ENCODE measurements at regions not wholly inside any gene's neighbourhood (a gene's known extent, or its start where the extent isn't known, plus 50 kb on each side); places are given as distances from the start of the nearest gene placed in this dataset.
"Not testable (repeated sequence)": the region's sequence is repeated elsewhere in the genome, so short reads cannot be mapped to it uniquely, and the experiment has no call there.

DNA sequence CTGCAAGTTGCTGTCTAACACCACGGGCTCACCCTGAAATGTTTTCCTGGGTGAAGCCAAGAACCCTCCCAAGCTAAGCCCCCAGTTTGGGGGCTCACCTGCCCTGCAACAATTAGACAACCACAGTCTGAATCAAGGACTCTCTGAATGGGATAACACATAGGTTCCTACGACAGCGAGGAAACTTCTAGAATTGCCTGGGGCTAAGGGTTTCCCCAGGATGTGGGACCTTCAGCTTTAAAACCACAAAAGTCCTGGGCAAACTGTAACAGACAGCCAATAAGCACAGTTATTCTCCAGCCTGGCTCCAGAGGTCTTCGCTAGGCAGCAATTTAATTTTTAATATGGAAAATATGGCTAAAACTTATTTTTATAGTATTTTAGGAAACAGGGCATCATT is 162.6 kb downstream of the PRKX start:
- DNase-seq: no peak

GRCh38 chrX:3550160-3550751 is 163.2 kb downstream of the PRKX start:
- DNase-seq: no peak

DNA sequence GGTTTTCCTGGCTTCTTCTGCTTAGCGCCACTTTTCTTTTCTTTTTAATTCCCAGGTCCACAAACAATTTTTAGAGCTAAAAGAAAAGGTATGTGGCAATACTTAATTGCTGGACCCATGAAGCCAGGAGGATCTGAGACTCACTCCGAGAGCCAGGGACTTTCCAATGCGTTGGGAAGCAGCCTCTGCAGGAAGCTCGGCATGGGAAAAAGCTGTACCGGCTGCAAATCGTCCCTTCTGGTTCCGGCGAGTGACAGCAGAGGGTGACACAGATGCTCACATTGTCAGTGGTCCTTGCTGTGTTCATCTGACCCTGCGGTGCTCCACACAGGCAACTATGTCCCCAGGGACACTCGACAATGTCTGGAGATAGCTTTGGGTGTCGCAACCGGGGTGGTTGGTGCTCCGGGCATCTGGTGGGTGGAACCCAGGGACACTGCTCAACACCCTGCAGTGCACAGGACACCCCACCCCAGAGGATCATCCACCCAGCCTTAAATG is 164.0 kb downstream of the PRKX start:
- DNase-seq: no peak

DNA sequence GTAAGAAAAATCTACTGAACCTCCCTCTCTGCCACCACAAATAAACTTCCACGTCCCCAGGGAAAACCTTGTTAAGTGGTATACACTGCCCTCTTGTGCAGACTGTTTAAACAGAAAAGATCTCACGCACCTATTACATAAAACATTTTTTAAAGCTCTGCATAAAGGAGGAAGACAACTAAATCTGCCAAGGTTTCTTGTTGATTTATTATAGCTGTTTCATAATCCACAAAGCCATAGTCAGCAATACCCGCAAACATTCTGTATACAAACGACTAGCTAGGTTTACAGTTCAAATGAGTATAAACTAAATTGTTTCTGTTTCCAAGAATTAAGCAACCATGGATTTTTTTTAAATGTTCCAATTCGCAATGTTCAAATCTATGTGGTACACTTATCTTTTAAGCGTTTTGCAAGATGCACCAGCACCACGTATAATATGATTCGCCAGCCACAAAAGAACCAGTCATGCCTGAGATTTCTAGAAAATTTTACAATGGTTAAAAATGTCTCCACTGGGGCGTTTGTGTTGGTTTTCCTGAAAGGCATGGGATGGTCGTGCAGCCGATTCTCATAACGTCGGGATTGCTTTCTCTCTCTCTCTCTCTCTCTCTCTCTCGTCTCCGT is 164.6 kb downstream of the PRKX start:
- no peak for DNase-seq

DNA sequence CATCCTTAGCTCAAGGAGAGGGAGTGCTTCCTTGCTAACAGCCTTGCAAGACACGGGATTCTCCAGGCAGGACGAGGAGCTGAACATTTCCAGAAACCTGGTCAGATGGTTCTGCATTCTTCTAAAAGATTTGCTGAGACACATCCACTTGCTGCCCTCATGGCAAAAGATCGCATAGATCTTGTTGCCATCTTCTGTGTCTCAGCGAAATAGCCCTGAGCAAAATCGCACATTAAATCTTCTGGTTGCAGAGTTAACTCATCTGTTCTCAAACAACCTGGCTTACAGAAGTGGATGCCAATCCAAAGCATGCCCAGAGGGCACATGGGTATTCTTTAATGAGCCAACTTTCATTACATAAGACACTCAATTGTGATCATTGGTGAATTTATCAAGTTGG is 167.5 kb downstream of the PRKX start:
- no peak for DNase-seq

DNA sequence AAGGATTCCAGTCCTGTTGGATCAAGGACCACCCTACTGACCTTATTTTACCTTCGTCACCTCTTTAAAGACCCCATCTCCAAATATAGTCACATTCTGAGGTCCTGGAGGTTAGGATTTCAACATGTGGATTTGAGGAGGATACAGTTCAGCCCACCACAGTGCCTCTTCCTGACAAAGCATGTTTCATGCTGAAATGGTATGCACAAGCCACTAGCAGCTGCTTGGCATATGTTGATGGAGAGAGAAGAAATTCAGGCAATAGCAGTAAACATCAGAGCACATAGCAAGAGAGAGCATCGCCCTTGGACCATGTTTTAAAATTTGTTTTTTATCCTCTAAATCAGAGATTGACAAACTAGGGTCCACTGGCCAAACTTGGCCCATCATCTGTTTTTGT is 172.1 kb downstream of the PRKX start:
- no peak for DNase-seq

- no peak for DNase-seq
Observed at GRCh38 chrX:3540105-3540504, 173.3 kb downstream of the PRKX start.

DNA sequence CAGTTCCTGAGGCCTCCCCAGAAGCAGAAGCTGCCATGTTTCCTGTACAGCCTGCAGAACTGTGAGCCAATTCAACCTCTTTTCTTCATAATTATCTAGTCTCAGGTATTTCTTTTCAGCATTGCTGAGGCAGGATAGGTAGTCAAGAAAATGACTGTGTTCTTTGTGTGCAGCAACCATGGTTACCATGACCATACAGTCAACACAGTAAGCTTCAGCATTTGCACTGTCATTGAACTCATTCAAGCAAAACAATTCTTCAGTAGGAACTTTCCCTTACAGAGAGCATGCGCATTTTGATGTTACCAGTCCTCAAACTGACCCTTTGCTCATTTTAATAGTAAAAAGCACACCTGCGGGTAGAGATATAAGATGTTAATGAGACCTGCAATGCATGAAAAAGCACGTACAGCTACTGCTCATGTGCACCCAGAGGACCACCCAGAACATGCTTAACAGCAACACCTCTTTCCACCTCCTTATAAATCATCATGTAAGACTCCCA is 180.8 kb downstream of the PRKX start:
- no peak for DNase-seq

DNA sequence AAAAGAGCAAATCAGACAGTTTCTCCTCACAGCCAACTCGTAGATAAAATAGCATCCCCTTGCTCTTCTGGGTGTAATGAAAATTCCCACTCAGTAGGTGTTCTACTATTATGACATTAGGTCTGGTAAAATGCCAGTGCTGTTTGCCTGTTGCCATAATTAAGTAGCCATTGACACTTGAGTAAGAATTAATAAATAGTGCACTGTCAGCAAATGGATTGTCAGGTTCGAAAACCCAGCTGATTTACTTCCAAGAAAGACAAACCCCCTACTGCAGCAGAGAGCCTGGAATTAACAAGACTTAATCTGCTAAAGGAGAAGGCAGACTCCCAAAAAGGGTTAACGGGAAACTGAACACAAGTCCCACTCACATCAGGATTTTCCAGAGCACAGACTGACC is 182.0 kb downstream of the PRKX start:
- not testable (repeated sequence) for DNase-seq

- no peak for DNase-seq
Observed at GRCh38 chrX:3529466-3530010, 183.1 kb upstream of the MXRA5 start.

- no peak for DNase-seq
Observed at GRCh38 chrX:3527811-3528210, 181.4 kb upstream of the MXRA5 start.

- no peak for DNase-seq
Observed at GRCh38 chrX:3527166-3527565, 180.7 kb upstream of the MXRA5 start.

DNA sequence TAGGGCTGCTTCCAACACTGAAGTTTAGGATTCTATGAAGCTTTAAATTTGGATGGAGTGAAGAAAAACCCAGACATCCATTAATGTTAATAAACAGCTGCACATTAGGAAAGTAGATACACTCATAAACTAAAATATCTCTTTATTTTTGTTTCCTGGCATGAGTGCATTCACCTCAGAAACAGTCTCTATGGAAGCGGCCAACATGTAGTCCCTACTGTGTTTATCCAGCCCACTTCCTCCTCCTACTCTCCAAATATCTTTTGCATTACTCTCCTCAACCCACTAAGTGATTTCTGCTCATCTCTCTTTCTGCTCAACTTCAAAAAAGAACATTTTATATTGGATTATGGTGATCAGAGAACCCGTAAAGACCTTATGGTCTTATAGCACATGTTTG is 180.3 kb upstream of the MXRA5 start:
- no peak for DNase-seq

GRCh38 chrX:3526071-3526470 is 179.6 kb upstream of the MXRA5 start:
- DNase-seq: no peak

DNA sequence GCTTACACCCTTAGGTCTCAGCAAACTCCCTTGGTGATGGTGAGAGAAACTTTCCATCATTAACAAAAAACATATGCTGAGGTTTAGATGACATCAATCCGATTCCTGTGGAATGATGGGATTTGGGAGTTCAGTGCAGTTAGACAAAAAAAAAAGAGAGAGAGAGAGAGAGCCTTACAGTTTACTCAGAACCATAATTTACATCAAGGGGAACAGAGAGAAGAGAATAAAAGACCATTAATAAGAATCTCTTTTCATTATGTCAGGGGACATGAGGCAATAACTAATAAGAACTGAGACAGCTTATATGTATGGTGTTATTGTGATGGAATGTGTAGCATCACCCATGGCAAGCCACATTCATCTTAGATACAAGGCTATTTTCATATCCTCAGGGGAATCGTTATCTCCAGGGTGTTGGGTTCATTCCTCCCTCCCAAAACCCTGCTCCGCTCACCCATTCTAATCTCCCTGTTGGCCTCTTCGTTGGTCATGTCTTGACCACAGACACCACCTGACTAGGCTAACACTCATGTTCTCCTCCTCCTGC is 175.7 kb upstream of the MXRA5 start:
- DNase-seq: no peak

GRCh38 chrX:3521396-3521795 is 174.9 kb upstream of the MXRA5 start:
- DNase-seq: no peak

GRCh38 chrX:3520982-3521381 is 174.5 kb upstream of the MXRA5 start:
- no peak for DNase-seq

- no peak for DNase-seq
Observed at GRCh38 chrX:3520458-3520857, 174.0 kb upstream of the MXRA5 start.

- DNase-seq: not testable (repeated sequence)
Observed at GRCh38 chrX:3519384-3519783, 172.9 kb upstream of the MXRA5 start.

DNA sequence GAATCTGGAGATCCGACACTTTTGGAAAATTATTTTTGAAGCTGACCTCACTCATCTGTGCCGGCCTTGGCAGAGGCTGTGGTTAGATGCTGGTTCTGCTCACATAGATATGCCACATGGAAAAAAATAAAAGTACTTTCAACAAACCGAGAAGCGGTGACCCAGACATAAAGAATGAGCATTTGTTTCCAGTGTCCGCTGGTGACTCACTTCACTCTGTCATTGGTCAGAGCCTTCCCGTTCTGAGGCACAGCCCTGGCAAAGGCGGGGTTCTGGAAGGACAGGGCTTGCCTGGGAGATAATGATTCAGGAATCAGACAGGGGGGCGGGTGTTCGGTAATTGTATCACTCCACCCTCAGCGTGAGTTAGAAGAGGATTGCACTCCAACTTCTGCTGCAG is 172.4 kb upstream of the MXRA5 start:
- DNase-seq: no peak

GRCh38 chrX:3516051-3516541 is 169.6 kb upstream of the MXRA5 start:
- DNase-seq: no peak

DNA sequence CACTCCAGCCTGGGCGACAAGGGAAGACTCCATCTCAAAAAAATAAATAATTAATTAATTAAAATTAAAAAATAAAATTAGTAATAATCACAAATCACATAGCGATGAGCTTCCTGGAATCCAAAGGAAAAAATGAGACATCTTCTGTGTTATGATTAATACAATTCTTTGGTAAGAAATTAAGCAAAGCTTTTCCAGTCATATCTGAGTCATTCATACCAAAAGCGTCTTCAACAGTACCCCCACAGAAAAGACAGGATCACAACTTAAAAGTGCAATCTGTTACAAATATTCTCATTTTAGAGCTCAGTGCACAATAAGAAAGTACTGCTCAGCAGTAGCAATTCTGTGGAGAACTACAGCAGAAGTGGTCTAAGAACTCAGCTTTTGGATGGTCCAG is 168.5 kb upstream of the MXRA5 start:
- DNase-seq: no peak

DNA sequence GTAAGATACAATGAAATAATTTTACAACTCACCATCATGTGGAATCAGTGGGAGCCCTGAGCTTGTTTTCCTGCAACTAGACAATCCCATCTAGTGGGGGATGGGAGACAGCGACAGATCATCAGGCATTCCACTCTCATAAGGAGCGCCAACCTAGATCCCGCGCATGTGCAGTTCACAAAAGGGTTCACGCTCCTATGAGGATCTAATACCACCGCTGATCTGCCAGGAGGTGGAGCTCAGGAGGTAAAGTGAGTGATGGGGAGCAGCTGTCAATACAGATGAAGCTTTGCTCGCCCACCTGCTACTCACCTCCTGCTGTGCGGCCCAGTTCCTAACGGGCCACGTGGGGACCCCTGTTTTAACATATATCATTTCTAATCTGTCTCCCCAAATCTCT is 165.7 kb upstream of the MXRA5 start:
- DNase-seq: peak; percentile 1

DNA sequence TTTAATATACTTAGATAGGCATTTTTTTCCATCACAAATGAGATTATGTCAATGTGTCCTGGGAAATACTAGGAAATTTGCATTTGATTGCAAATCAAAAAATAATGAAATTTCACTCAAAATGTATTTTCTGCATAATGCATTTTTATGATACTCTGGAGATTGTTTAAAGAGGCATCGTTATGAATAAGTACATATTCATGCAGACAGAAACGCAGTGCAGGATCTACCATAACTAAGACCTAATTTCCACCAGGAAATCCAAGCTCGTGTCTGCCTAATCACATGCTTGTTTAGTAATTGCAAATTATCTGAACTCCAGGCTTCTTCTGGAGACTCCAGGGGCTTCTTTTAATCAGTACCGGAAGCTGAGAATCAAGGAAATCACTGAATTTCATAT is 163.5 kb upstream of the MXRA5 start:
- no peak for DNase-seq

All from NCI-H146 (cell line).